LoVo (cell line): ENCODE measurements at regions not wholly inside any gene's neighbourhood (a gene's known extent, or its start where the extent isn't known, plus 50 kb on each side); places are given as distances from the start of the nearest gene placed in this dataset.

Source experiments
- DNase-seq: peaks from one replicate; pipeline ENCODE4 v3.0.0-alpha.2; 2016; ENCODE audit warnings: low spot score

GRCh38 chr1:102050556-102050955 lies 53.8 kb upstream of the OLFM3 start:
- no peak for DNase-seq

GRCh38 chr1:102047724-102048123 lies 51.0 kb upstream of the OLFM3 start:
- DNase-seq = no peak
